ENCODE measurements at regions not wholly inside any gene's neighbourhood (a gene's known extent, or its start where the extent isn't known, plus 50 kb on each side); places are given as distances from the start of the nearest gene placed in this dataset.

GRCh38 chr7:67916571-67917436, 920.2 kb downstream of the TYW1 start:
- no peak overlapping the region for H3K4me3 ChIP-seq
- ATAC-seq: no peak
- DNase-seq: no peak
- no peak overlapping the region for H3K27ac ChIP-seq
- peaks cover 0 to 25% (median 0%) of the 10 kb centered on the region in 12 donors for H3K9me3 ChIP-seq
- H3K36me3 ChIP-seq: no peaks in the 10 kb centered on the region
- WGBS, 4 donors: 59 to 67% (median 61%) methylated on average over 9 of the region's 9 CpGs
- intact Hi-C loops (cut with DNase I): no loop called here
- TF ChIP-seq POLR2A (IDR thresholded peaks at IDR 0.05) (no peak), CTCF (IDR thresholded peaks at IDR 0.05) (no peak)
- no peaks in the 10 kb centered on the region for H3K4me1 ChIP-seq
- H3K27me3 ChIP-seq: peaks cover 0 to 4% (median 0%) of the 10 kb centered on the region in 9 donors

- no peak overlapping the region for H3K4me3 ChIP-seq
- peaks cover 0 to 9% (median 0%) of the 10 kb centered on the region in 9 donors for H3K27me3 ChIP-seq
- ATAC-seq: no peak
- 80 to 84% (median 83%) methylated on average over 3 of the region's 3 CpGs for WGBS, 4 donors
- no peak for DNase-seq
- TF ChIP-seq CTCF (IDR thresholded peaks at IDR 0.05) (no peak), POLR2A (IDR thresholded peaks at IDR 0.05) (no peak)
- no peaks in the 10 kb centered on the region for H3K36me3 ChIP-seq
- intact Hi-C loops (cut with DNase I): no loop called here
- H3K4me1 ChIP-seq: no peaks in the 10 kb centered on the region
- H3K27ac ChIP-seq: no peak overlapping the region
- peaks cover 0 to 25% (median 0%) of the 10 kb centered on the region in 12 donors for H3K9me3 ChIP-seq
These were observed 920.8 kb downstream of the TYW1 start for GRCh38 chr7:67917437-67917755.

- intact Hi-C loops (cut with DNase I): no loop called here
- peaks cover 0 to 12% (median 0%) of the 10 kb centered on the region in 9 donors for H3K27me3 ChIP-seq
- WGBS, 4 donors: 51 to 65% (median 60%) methylated on average over 4 of the region's 4 CpGs
These were observed 921.5 kb downstream of the TYW1 start for GRCh38 chr7:67918158-67918557.

More at GRCh38 chr7:67918158-67918557, 921.5 kb downstream of the TYW1 start:
- Histone ChIP-seq H3K4me1 (no peaks in the 10 kb centered on the region), H3K9me3 (peaks cover 0 to 25% (median 0%) of the 10 kb centered on the region in 12 donors), H3K4me3 (no peak overlapping the region), H3K27ac (no peak overlapping the region), H3K36me3 (no peaks in the 10 kb centered on the region)
- ATAC-seq (no peak), DNase-seq (no peak)
- TF ChIP-seq POLR2A (IDR thresholded peaks at IDR 0.05) (no peak), CTCF (IDR thresholded peaks at IDR 0.05) (no peak)
